ENCODE measurements at regions not wholly inside any gene's neighbourhood (a gene's known extent, or its start where the extent isn't known, plus 50 kb on each side); places are given as distances from the start of the nearest gene placed in this dataset.

DNA sequence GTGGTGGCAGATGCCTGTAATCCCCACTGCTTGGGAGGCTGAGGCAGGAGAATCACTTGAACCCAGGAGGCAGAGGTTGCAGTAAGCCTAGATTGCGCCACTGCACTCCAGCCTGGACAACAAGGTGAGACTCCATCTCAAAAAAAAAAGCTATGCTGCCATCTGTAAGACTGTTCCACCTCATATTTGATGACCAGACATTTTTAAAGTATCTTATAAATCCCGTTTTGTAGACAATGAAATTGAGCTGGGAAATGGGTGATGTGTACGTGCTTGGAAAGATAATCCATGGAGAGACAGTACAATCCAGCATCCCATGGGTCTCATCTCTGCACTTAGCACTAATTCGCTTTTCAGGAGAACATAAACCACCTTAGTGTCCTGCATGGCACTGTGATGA, 126.5 kb upstream of the ATP5MC3 start:
- FAIRE-seq (no peak), DNase-seq (ENCODE audit: low read depth in 1 of 2, low spot score in 2 of 2) (no peak)
- Histone ChIP-seq H2BK12ac (ENCODE audit: low read depth, low read length) (no peak overlapping the region), H3K18ac (ENCODE audit: extremely low read depth, low read length) (no peak overlapping the region), H3K14ac (ENCODE audit: insufficient read length) (no peak overlapping the region), H2BK15ac (ENCODE audit: low read length) (no peak overlapping the region), H4K20me1 (replicated peaks in 1 of 2; ENCODE audit: control insufficient read depth in 1 of 2, insufficient read depth in 2 of 2, low read length in 2 of 2) (no peaks in the 10 kb centered on the region), H2BK120ac (replicated peaks; ENCODE audit: low read depth, low read length) (no peak overlapping the region), H2BK5ac (ENCODE audit: low read depth, low read length) (no peak overlapping the region), H3K56ac (replicated peaks; ENCODE audit: insufficient read length, low read depth, low read length) (no peak overlapping the region), H3K4me1 (replicated peaks in 1 of 4; ENCODE audit: control insufficient read depth in 3 of 4, insufficient read depth in 4 of 4, low read length in 3 of 4) (no peaks in the 10 kb centered on the region), H3K9me3 (ENCODE audit: insufficient read depth in 2 of 2, low read depth in 1 of 2, low read length in 1 of 2) (no peaks in the 10 kb centered on the region), H4K8ac (ENCODE audit: extremely low read depth, insufficient read depth, low read length) (no peak overlapping the region), H2AK5ac (ENCODE audit: low read depth, low read length) (no peak overlapping the region), H3K79me2 (ENCODE audit: control insufficient read depth in 1 of 2, insufficient read depth in 2 of 2, low read length in 2 of 2) (no peaks in the 10 kb centered on the region), H3K4me2 (ENCODE audit: insufficient read depth in 1 of 2, low read depth in 2 of 2, low read length in 2 of 2) (no peak overlapping the region), H4K91ac (replicated peaks; ENCODE audit: insufficient read length, low read length) (no peak overlapping the region), H3K23me2 (ENCODE audit: low read depth, low read length) (no peaks in the 10 kb centered on the region), H2BK20ac (ENCODE audit: low read length) (no peak overlapping the region), H3K9ac (replicated peaks in 1 of 4; ENCODE audit: extremely low read depth in 1 of 4, low read depth in 3 of 4, low read length in 3 of 4) (no peak overlapping the region), H3K23ac (ENCODE audit: insufficient read length) (no peak overlapping the region), H3K27me3 (replicated peaks in 1 of 4; ENCODE audit: control insufficient read depth in 3 of 4, extremely low read depth in 1 of 4, insufficient read depth in 3 of 4, low read length in 3 of 4) (no peaks in the 10 kb centered on the region), H3K4me3 (ENCODE audit: extremely low read depth in 1 of 4, insufficient read depth in 2 of 4, low read depth in 3 of 4, low read length in 4 of 4) (no peak overlapping the region), H3K36me3 (ENCODE audit: control insufficient read depth in 2 of 4, insufficient read depth in 4 of 4, low read length in 3 of 4) (no peaks in the 10 kb centered on the region), H4K5ac (ENCODE audit: insufficient read length, low read depth, low read length) (no peak overlapping the region), H3K4ac (replicated peaks; ENCODE audit: insufficient read length, low read depth, low read length) (no peak overlapping the region), H3K79me1 (ENCODE audit: low read depth, low read length) (no peaks in the 10 kb centered on the region), H3K27ac (ENCODE audit: low read depth, low read length) (no peak overlapping the region), H2AFZ (ENCODE audit: low read length) (no peak overlapping the region)
- TF ChIP-seq ASH2L (IDR thresholded peaks at IDR 0.05; ENCODE audit: low read length) (no peak), SAP30 (IDR thresholded peaks at IDR 0.05; ENCODE audit: insufficient read depth, insufficient replicate concordance, low read length) (no peak), SUZ12 (IDR thresholded peaks at IDR 0.05; ENCODE audit: low read length) (no peak), CHD1 (IDR thresholded peaks at IDR 0.05; ENCODE audit: low read depth, low read length) (no peak), NANOG (IDR thresholded peaks at IDR 0.05; ENCODE audit: insufficient read depth, low read depth, low read length, poor library complexity, severe bottlenecking) (no peak), JUND (IDR thresholded peaks at IDR 0.05; ENCODE audit: low read length) (no peak), RBBP5 (IDR thresholded peaks at IDR 0.05; ENCODE audit: borderline replicate concordance, low read depth, low read length) (no peak), RXRA (IDR thresholded peaks at IDR 0.05; ENCODE audit: insufficient read depth, low read depth, low read length) (no peak), RNF2 (IDR thresholded peaks at IDR 0.05; ENCODE audit: borderline replicate concordance, low read depth, low read length, missing control alignments, poor library complexity, severe bottlenecking) (no peak), TAF1 (IDR thresholded peaks at IDR 0.05; ENCODE audit: low read depth, low read length) (no peak), RFX5 (IDR thresholded peaks at IDR 0.05; ENCODE audit: borderline replicate concordance, low read depth, low read length) (no peak)
- 74% methylated on average over 4 of the region's 4 CpGs; no CpG with 5 or more reads in 1 of the 2 experiments for WGBS, 2 experiments (ENCODE audit: extremely low coverage in 1 of 2, insufficient coverage in 1 of 2, insufficient read length in 1 of 2, insufficient replicate concordance in 2 of 2, low coverage in 1 of 2, low lambda C conversion rate in 2 of 2, missing lambda C conversion rate in 1 of 2)
- ChIA-PET CTCF (ENCODE audit: partially characterized antibody) (interaction anchor here (0.6 to 2.7 kb wide), 6 partner anchors 21 to 172 kb away, joined by 3 to 22 read pairs (median 3); no protein-coding TSS in a partner anchor), POLR2A (ENCODE audit: partially characterized antibody) (interaction anchor here (0.7 kb wide), 1 partner anchor 1921 kb away, joined by 4 read pairs; no protein-coding TSS in a partner anchor)

Data from H1 (cell line).